Panc1 (cell line): ENCODE measurements at regions not wholly inside any gene's neighbourhood (a gene's known extent, or its start where the extent isn't known, plus 50 kb on each side); places are given as distances from the start of the nearest gene placed in this dataset.

Experiments
- TF ChIP-seq, protein P1 (sequence below): fragments of 450-650 bp; IDR thresholded peaks from 2 replicates; pipeline ENCODE4 v1.5.1; 2017; ENCODE audit warnings: mild to moderate bottlenecking
- TF ChIP-seq, protein P2 (sequence below), 2 experiments: IDR thresholded peaks; 2 replicates each; pipeline ENCODE4 v1.6.1; 2011 to 2012; ENCODE audit warnings: low read depth in 2 of 2, control low read depth in 1 of 2, low read length in 1 of 2, mild to moderate bottlenecking in 1 of 2, moderate library complexity in 1 of 2; ENCODE audit not compliant: insufficient read depth in 1 of 2

DNA sequence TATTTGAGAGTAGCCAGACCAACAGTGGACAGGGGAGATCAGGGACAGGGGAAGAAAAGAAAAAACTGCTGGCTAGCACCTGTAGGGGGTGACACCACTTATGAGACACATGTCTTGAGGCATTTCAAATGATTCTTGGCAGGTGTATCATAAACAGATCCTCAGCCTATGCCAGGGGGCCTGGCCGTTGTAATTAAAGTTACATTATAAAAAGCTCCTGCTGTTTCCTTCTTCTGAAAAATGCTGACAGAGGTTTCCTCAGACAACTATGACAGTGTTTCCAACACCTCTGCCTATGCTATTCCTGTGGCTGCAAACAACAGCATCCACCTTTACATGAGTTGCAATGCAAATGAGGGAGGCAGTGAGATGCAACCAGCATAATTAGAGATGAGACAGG lies 281.0 kb upstream of the PTER start:
- TF ChIP-seq, protein P1, sequence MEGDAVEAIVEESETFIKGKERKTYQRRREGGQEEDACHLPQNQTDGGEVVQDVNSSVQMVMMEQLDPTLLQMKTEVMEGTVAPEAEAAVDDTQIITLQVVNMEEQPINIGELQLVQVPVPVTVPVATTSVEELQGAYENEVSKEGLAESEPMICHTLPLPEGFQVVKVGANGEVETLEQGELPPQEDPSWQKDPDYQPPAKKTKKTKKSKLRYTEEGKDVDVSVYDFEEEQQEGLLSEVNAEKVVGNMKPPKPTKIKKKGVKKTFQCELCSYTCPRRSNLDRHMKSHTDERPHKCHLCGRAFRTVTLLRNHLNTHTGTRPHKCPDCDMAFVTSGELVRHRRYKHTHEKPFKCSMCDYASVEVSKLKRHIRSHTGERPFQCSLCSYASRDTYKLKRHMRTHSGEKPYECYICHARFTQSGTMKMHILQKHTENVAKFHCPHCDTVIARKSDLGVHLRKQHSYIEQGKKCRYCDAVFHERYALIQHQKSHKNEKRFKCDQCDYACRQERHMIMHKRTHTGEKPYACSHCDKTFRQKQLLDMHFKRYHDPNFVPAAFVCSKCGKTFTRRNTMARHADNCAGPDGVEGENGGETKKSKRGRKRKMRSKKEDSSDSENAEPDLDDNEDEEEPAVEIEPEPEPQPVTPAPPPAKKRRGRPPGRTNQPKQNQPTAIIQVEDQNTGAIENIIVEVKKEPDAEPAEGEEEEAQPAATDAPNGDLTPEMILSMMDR: no peak; the same call in 1 of the 2 replicates
- TF ChIP-seq, protein P2, sequence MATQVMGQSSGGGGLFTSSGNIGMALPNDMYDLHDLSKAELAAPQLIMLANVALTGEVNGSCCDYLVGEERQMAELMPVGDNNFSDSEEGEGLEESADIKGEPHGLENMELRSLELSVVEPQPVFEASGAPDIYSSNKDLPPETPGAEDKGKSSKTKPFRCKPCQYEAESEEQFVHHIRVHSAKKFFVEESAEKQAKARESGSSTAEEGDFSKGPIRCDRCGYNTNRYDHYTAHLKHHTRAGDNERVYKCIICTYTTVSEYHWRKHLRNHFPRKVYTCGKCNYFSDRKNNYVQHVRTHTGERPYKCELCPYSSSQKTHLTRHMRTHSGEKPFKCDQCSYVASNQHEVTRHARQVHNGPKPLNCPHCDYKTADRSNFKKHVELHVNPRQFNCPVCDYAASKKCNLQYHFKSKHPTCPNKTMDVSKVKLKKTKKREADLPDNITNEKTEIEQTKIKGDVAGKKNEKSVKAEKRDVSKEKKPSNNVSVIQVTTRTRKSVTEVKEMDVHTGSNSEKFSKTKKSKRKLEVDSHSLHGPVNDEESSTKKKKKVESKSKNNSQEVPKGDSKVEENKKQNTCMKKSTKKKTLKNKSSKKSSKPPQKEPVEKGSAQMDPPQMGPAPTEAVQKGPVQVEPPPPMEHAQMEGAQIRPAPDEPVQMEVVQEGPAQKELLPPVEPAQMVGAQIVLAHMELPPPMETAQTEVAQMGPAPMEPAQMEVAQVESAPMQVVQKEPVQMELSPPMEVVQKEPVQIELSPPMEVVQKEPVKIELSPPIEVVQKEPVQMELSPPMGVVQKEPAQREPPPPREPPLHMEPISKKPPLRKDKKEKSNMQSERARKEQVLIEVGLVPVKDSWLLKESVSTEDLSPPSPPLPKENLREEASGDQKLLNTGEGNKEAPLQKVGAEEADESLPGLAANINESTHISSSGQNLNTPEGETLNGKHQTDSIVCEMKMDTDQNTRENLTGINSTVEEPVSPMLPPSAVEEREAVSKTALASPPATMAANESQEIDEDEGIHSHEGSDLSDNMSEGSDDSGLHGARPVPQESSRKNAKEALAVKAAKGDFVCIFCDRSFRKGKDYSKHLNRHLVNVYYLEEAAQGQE (IDR thresholded peaks at IDR 0.05; ENCODE audit: insufficient read depth in 1 of 2, low read depth in 2 of 2, low read length in 1 of 2): no peak
